ENCODE measurements at regions not wholly inside any gene's neighbourhood (a gene's known extent, or its start where the extent isn't known, plus 50 kb on each side); places are given as distances from the start of the nearest gene placed in this dataset.

DNA sequence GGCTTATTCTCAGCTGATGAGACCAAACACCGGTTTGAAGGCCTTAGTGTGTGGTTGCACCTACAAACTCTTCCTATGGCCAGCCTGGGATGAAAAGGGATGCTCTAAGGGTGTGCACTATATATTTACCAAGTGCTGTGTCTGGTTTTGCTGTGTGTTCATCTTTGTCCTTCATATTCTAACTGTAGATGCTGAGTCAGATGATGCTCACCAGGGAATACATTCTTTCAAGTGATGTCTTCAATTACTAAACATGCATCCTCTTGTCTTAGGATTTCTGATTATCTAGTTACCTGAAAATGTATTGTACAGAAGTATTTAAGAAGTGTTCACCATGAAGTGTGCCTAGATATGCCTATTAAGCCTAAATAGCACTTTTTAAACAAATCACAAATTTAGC lies 1111.6 kb upstream of the ZEB2 start:
- TF ChIP-seq, protein P1, sequence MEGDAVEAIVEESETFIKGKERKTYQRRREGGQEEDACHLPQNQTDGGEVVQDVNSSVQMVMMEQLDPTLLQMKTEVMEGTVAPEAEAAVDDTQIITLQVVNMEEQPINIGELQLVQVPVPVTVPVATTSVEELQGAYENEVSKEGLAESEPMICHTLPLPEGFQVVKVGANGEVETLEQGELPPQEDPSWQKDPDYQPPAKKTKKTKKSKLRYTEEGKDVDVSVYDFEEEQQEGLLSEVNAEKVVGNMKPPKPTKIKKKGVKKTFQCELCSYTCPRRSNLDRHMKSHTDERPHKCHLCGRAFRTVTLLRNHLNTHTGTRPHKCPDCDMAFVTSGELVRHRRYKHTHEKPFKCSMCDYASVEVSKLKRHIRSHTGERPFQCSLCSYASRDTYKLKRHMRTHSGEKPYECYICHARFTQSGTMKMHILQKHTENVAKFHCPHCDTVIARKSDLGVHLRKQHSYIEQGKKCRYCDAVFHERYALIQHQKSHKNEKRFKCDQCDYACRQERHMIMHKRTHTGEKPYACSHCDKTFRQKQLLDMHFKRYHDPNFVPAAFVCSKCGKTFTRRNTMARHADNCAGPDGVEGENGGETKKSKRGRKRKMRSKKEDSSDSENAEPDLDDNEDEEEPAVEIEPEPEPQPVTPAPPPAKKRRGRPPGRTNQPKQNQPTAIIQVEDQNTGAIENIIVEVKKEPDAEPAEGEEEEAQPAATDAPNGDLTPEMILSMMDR (IDR thresholded peaks at IDR 0.05): no peak
- TF ChIP-seq POLR2A (IDR thresholded peaks at IDR 0.05): no peak
- no peak for TF ChIP-seq EP300 (IDR thresholded peaks at IDR 0.05)
- no peak for TF ChIP-seq POLR2AphosphoS5 (IDR thresholded peaks at IDR 0.05)
